ENCODE measurements at regions not wholly inside any gene's neighbourhood (a gene's known extent, or its start where the extent isn't known, plus 50 kb on each side); places are given as distances from the start of the nearest gene placed in this dataset.

DNA sequence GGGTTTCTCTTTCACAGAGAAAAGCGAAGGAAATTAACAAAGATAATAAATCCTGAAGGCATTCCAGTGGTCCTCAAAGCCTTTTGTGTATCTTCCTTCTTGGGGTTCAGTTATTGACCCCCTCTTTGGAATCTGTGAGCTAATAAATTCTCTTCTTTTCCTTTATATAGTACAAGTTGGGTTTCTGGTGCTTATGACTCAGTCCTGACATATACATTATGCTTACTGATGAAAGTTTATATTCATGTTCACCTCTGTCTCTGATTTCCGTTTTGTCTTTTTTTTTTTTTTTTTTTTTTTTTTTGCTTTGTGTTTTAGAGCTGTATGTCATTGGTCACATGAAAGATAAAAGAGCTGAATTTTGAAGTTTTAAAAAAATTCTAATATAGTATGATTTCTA is 230.7 kb upstream of the RBMS3 start:
- Histone ChIP-seq H4K20me1 (ENCODE audit: low read depth, low read length) (no peaks in the 10 kb centered on the region), H3K36me3 (ENCODE audit: low read length) (no peaks in the 10 kb centered on the region), H3K4me3 (ENCODE audit: insufficient read depth, low read length, poor library complexity, severe bottlenecking) (no peak overlapping the region), H3K79me2 (ENCODE audit: insufficient read depth, low read length) (no peaks in the 10 kb centered on the region), H3K9me2 (replicated peaks; ENCODE audit: insufficient read depth, low read length) (no peaks in the 10 kb centered on the region), H3K4me2 (ENCODE audit: low read depth, low read length, poor library complexity, severe bottlenecking) (no peak overlapping the region), H3F3A (ENCODE audit: insufficient read depth) (no peaks in the 10 kb centered on the region), H3K9ac (ENCODE audit: low read length) (no peak overlapping the region), H3K27me3 (ENCODE audit: low read length) (no peaks in the 10 kb centered on the region), H3K9me3 (ENCODE audit: insufficient read depth, low read length) (no peaks in the 10 kb centered on the region), H3K27ac (ENCODE audit: low read depth, low read length) (no peak overlapping the region), H2AFZ (ENCODE audit: low read depth, low read length, severe bottlenecking) (no peak overlapping the region)
- TF ChIP-seq CTCF (IDR thresholded peaks at IDR 0.05; ENCODE audit: insufficient read depth, low read length, poor library complexity, severe bottlenecking), result no peak
- no peak for TF ChIP-seq EZH2phosphoT487 (conservative IDR thresholded peaks at IDR 0.05; ENCODE audit: low read length)

GRCh38 chr3:29057326-29057725 is 223.5 kb upstream of the RBMS3 start:
- no peak overlapping the region for H3K4me2 ChIP-seq (ENCODE audit: low read depth, low read length, poor library complexity, severe bottlenecking)
- no peaks in the 10 kb centered on the region for H4K20me1 ChIP-seq (ENCODE audit: low read depth, low read length)
- no peaks in the 10 kb centered on the region for H3K27me3 ChIP-seq (ENCODE audit: low read length)
- H3K9ac ChIP-seq (ENCODE audit: low read length), result no peak overlapping the region
- no peak overlapping the region for H2AFZ ChIP-seq (ENCODE audit: low read depth, low read length, severe bottlenecking)
- no peak overlapping the region for H3K4me3 ChIP-seq (ENCODE audit: insufficient read depth, low read length, poor library complexity, severe bottlenecking)
- no peaks in the 10 kb centered on the region for H3K9me2 ChIP-seq (replicated peaks; ENCODE audit: insufficient read depth, low read length)
- no peaks in the 10 kb centered on the region for H3F3A ChIP-seq (ENCODE audit: insufficient read depth)
- H3K9me3 ChIP-seq (ENCODE audit: insufficient read depth, low read length), result peaks cover 8% of the 10 kb centered on the region
- H3K79me2 ChIP-seq (ENCODE audit: insufficient read depth, low read length), result no peaks in the 10 kb centered on the region
- TF ChIP-seq EZH2phosphoT487 (conservative IDR thresholded peaks at IDR 0.05; ENCODE audit: low read length) (no peak), CTCF (IDR thresholded peaks at IDR 0.05; ENCODE audit: insufficient read depth, low read length, poor library complexity, severe bottlenecking) (no peak)
- no peaks in the 10 kb centered on the region for H3K36me3 ChIP-seq (ENCODE audit: low read length)
- no peak overlapping the region for H3K27ac ChIP-seq (ENCODE audit: low read depth, low read length)

DNA sequence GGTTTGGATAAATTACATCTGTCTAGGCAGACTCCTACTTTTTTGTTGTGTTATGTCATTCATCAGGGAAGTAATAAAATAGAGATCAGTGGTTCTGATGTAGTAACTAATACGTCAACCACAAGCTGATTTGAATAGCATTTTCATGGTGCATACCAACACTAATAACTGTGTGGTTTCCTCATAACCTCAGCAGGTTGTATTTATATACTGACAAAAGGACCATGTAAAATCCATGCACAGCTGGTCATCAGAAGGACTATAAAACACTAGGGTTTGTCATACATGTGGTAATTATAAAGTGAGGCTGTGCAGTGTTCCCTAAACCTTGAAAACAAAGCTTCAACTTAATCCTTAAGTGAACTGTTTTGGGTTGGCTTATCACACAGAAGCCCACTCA is 216.8 kb upstream of the RBMS3 start:
- Histone ChIP-seq H3F3A (ENCODE audit: insufficient read depth) (no peaks in the 10 kb centered on the region), H3K27me3 (ENCODE audit: low read length) (no peaks in the 10 kb centered on the region), H4K20me1 (ENCODE audit: low read depth, low read length) (no peaks in the 10 kb centered on the region), H3K9ac (ENCODE audit: low read length) (no peak overlapping the region), H3K4me2 (ENCODE audit: low read depth, low read length, poor library complexity, severe bottlenecking) (no peak overlapping the region), H3K79me2 (ENCODE audit: insufficient read depth, low read length) (no peaks in the 10 kb centered on the region), H3K9me2 (replicated peaks; ENCODE audit: insufficient read depth, low read length) (no peaks in the 10 kb centered on the region), H3K27ac (ENCODE audit: low read depth, low read length) (no peak overlapping the region), H3K4me3 (ENCODE audit: insufficient read depth, low read length, poor library complexity, severe bottlenecking) (no peak overlapping the region), H3K36me3 (ENCODE audit: low read length) (no peaks in the 10 kb centered on the region), H2AFZ (ENCODE audit: low read depth, low read length, severe bottlenecking) (no peak overlapping the region), H3K9me3 (ENCODE audit: insufficient read depth, low read length) (no peaks in the 10 kb centered on the region)
- TF ChIP-seq EZH2phosphoT487 (conservative IDR thresholded peaks at IDR 0.05; ENCODE audit: low read length) (no peak), CTCF (IDR thresholded peaks at IDR 0.05; ENCODE audit: insufficient read depth, low read length, poor library complexity, severe bottlenecking) (no peak)
